Neural cell (in vitro differentiated cells): ENCODE measurements at regions not wholly inside any gene's neighbourhood (a gene's known extent, or its start where the extent isn't known, plus 50 kb on each side); places are given as distances from the start of the nearest gene placed in this dataset.

Experiments used
- H2AFZ ChIP-seq: fragments of 200-600, 300-800 bp; sonication (generic), shearing (Covaris generic); 2 replicates; pipeline ENCODE4 v1.6.0; 2014; ENCODE audit warnings: low read depth, mild to moderate bottlenecking, antibody characterized with exemption, low read length, moderate library complexity
- H3F3A ChIP-seq: fragments of 200-600 bp; shearing (Covaris generic); 2 replicates; pipeline ENCODE4 v1.6.1; 2016; ENCODE audit warnings: mild to moderate bottlenecking, moderate library complexity, mixed read lengths, antibody characterized with exemption, low read length; ENCODE audit not compliant: insufficient read depth, poor library complexity, severe bottlenecking
- H3K27ac ChIP-seq: fragments of 200-600, 300-800 bp; sonication (generic), shearing (Covaris generic); 2 replicates; pipeline ENCODE4 v1.5.1; 2014; ENCODE audit warnings: mild to moderate bottlenecking, low read length, moderate library complexity
- H3K27me3 ChIP-seq: fragments of 300-800, 200-600 bp; sonication (generic), shearing (Covaris generic); 2 replicates; pipeline ENCODE4 v1.6.0; 2014; ENCODE audit warnings: mild to moderate bottlenecking, low read depth, low read length, moderate library complexity; ENCODE audit not compliant: insufficient read depth
- H3K36me3 ChIP-seq: fragments of 300-800, 200-600 bp; sonication (generic), shearing (Covaris generic); 2 replicates; pipeline ENCODE4 v1.5.1; 2014; ENCODE audit warnings: mild to moderate bottlenecking, antibody characterized with exemption, low read length, moderate library complexity; ENCODE audit not compliant: insufficient read depth
- H3K4me2 ChIP-seq: fragments of 300-800, 200-600 bp; sonication (generic), shearing (Covaris generic); 2 replicates; pipeline ENCODE4 v1.6.0; 2014; ENCODE audit warnings: mild to moderate bottlenecking, low read length
- H3K4me3 ChIP-seq: fragments of 300-800, 200-600 bp; sonication (generic), shearing (Covaris generic); 2 replicates; pipeline ENCODE4 v1.5.1; 2014; ENCODE audit warnings: mild to moderate bottlenecking, low read length, moderate library complexity
- H3K79me2 ChIP-seq: fragments of 200-600 bp; shearing (Covaris generic); replicated peaks from 2 replicates; pipeline ENCODE4 v1.6.0; 2014; ENCODE audit warnings: mild to moderate bottlenecking, low read length, moderate library complexity; ENCODE audit not compliant: insufficient read depth
- H3K9ac ChIP-seq: fragments of 300-800, 200-600 bp; sonication (generic), shearing (Covaris generic); 2 replicates; pipeline ENCODE4 v1.6.1; 2016; ENCODE audit warnings: mild to moderate bottlenecking, low read length, mixed read lengths
- H3K9me2 ChIP-seq: fragments of 200-600 bp; shearing (Covaris generic); 2 replicates; pipeline ENCODE4 v1.6.1; 2016; ENCODE audit warnings: mild to moderate bottlenecking, low read length, mixed read lengths; ENCODE audit not compliant: insufficient read depth
- H3K9me3 ChIP-seq: fragments of 200-600, 300-800 bp; sonication (generic), shearing (Covaris generic); 2 replicates; pipeline ENCODE4 v1.6.1; 2016; ENCODE audit warnings: mild to moderate bottlenecking, mixed run types, low read length, moderate library complexity, mixed read lengths
- H4K20me1 ChIP-seq: fragments of 200-600 bp; shearing (Covaris generic); 2 replicates; pipeline ENCODE4 v1.6.1; 2016; ENCODE audit warnings: mild to moderate bottlenecking, mixed run types; ENCODE audit not compliant: insufficient read depth
- CTCF ChIP-seq: fragments of 450-650 bp; IDR thresholded peaks from 2 replicates; pipeline ENCODE4 v1.5.1; 2014; ENCODE audit warnings: antibody characterized with exemption, mild to moderate bottlenecking, moderate library complexity; ENCODE audit not compliant: poor library complexity, severe bottlenecking
- EP300 ChIP-seq: fragments of 450-650 bp; conservative IDR thresholded peaks from 2 replicates; pipeline ENCODE4 v1.6.1; 2014; ENCODE audit warnings: antibody characterized with exemption, mild to moderate bottlenecking, moderate library complexity; ENCODE audit not compliant: poor library complexity, severe bottlenecking
- EZH2 ChIP-seq: fragments of 200-600, 300-800 bp; shearing (Covaris generic), sonication (generic); IDR thresholded peaks from 2 replicates; pipeline ENCODE4 v1.6.1; 2014; ENCODE audit warnings: antibody characterized with exemption, low read length, borderline replicate concordance, mild to moderate bottlenecking; ENCODE audit not compliant: insufficient read depth, poor library complexity, severe bottlenecking
- MXI1 ChIP-seq: fragments of 450-650 bp; conservative IDR thresholded peaks from 2 replicates; pipeline ENCODE4 v1.6.1; 2014; ENCODE audit warnings: antibody characterized with exemption, mild to moderate bottlenecking; ENCODE audit not compliant: poor library complexity, severe bottlenecking
- POLR2AphosphoS5 ChIP-seq: IDR thresholded peaks from 2 replicates; pipeline ENCODE4 v1.6.1; 2012
- RAD21 ChIP-seq: fragments of 450-650 bp; conservative IDR thresholded peaks from 2 replicates; pipeline ENCODE4 v1.6.1; 2014; ENCODE audit warnings: antibody characterized with exemption, mild to moderate bottlenecking, moderate library complexity
- REST ChIP-seq: IDR thresholded peaks from 2 replicates; pipeline ENCODE4 v1.6.1; 2012; ENCODE audit warnings: borderline replicate concordance
- SMC3 ChIP-seq: fragments of 450-650 bp; conservative IDR thresholded peaks from 2 replicates; pipeline ENCODE4 v1.6.1; 2014; ENCODE audit warnings: antibody characterized with exemption, mild to moderate bottlenecking, moderate library complexity; ENCODE audit not compliant: poor library complexity
- TAF1 ChIP-seq: IDR thresholded peaks from 2 replicates; pipeline ENCODE4 v1.6.1; 2012; ENCODE audit warnings: low read depth

GRCh38 chr10:118484152-118484871 is 111.1 kb downstream of the PRLHR start:
- H3K4me3 ChIP-seq, result no peak overlapping the region
- H3K27ac ChIP-seq, result no peak overlapping the region
- H3K36me3 ChIP-seq, result no peaks in the 10 kb centered on the region
- no peaks in the 10 kb centered on the region for H3K27me3 ChIP-seq
- H3K9me3 ChIP-seq, result no peaks in the 10 kb centered on the region
- no peaks in the 10 kb centered on the region for H4K20me1 ChIP-seq
- no peaks in the 10 kb centered on the region for H3F3A ChIP-seq
- no peaks in the 10 kb centered on the region for H3K79me2 ChIP-seq
- no peaks in the 10 kb centered on the region for H3K9me2 ChIP-seq
- H3K9ac ChIP-seq, result no peak overlapping the region
- TF ChIP-seq EP300 (no peak), SMC3 (no peak)
- H2AFZ ChIP-seq, result no peak overlapping the region
- no peak overlapping the region for H3K4me2 ChIP-seq

GRCh38 chr10:118483496-118483895 is 112.0 kb downstream of the PRLHR start:
- Histone ChIP-seq H3F3A (no peaks in the 10 kb centered on the region), H3K9me3 (no peaks in the 10 kb centered on the region), H3K9me2 (no peaks in the 10 kb centered on the region), H2AFZ (no peak overlapping the region), H3K27me3 (no peaks in the 10 kb centered on the region), H3K79me2 (no peaks in the 10 kb centered on the region), H3K9ac (no peak overlapping the region), H3K36me3 (no peaks in the 10 kb centered on the region), H3K4me2 (no peak overlapping the region), H3K27ac (no peak overlapping the region), H4K20me1 (no peaks in the 10 kb centered on the region), H3K4me3 (no peak overlapping the region)
- TF ChIP-seq EZH2 (no peak), MXI1 (no peak), POLR2AphosphoS5 (no peak), REST (no peak), CTCF (no peak), SMC3 (no peak), RAD21 (no peak), TAF1 (no peak), EP300 (no peak)
